DMS 273 (cell line): ENCODE measurements at regions not wholly inside any gene's neighbourhood (a gene's known extent, or its start where the extent isn't known, plus 50 kb on each side); places are given as distances from the start of the nearest gene placed in this dataset.
A peak's percentile ranks its signal among the peaks of the same experiment; 100 is the strongest.

Source experiments
- DNase-seq: peaks from one replicate; lab custom pipeline; 2025; ENCODE audit not compliant: unreplicated experiment; lab: John Stamatoyannopoulos, UW

- no peak for DNase-seq
Observed at GRCh38 chr2:220506466-220506865, 879.0 kb downstream of the SLC4A3 start.

GRCh38 chr2:220509096-220509757 lies 881.8 kb downstream of the SLC4A3 start:
- DNase-seq = peak; percentile 32

DNA sequence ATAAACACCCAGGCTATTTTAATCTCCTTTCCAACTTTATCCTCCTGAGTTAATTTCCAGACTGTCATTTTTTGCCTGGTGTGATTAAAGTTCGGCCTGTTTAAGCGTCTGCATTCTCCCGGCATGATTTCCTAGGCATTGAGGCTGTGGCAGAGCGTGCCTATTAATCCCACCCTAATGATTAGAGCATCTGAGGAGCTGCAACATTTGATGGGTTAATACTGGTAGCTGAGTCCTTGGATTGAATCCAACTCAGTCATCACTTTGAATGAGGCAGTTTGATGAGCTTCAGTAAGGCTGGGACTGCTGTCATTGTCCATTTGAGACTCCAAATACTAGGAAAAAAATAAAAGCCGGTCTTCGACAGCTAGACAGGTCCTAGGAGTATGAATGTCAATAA lies 882.5 kb downstream of the SLC4A3 start:
- peak; percentile 50 for DNase-seq

DNA sequence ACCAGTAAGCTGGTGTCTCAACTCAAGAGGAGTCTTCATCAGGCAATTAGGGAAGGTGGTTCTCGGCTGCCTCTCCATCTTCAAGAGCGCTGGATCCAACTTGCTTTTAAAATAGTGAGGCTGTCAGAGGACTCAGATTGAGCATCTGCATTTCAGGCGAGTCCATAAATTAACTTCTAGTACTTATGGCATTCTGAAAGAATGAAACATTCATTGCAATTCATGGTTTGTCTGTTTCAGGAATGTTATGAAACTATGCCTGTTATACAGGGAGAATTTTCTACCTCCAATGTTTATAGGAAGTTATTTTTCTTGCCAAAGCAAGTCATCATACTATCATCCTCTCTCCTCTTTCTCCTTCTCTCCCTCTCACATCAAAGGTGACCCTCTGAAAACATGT lies 883.2 kb downstream of the SLC4A3 start:
- DNase-seq = no peak

- no peak for DNase-seq
Observed at GRCh38 chr2:220512419-220512818, 885.0 kb downstream of the SLC4A3 start.

GRCh38 chr2:220513573-220514288 lies 886.3 kb downstream of the SLC4A3 start:
- no peak for DNase-seq

GRCh38 chr2:220521551-220521950 lies 894.1 kb downstream of the SLC4A3 start:
- peak; percentile 76 for DNase-seq

DNA sequence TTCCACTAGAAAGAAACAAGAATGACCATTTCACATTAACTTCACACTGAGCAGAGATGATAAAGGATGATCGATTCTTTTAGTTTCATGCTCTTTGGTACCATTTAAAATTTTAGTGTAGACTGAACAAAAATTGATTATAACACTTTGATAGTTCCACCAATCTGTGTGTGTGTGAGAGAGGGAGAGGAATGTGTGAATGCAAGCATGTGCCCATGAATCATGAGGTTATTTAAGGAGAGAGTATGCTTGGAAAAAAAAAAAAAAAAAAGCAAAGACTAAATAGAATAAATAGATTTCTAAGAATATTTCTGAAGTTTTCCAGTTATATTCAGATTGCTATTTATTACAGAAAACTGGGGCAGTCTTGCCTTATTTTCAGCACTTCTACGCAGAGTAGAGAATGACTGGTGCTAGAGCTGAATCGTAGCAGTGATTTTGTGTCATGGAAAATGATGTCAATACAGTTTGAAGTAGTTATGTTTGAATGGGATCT lies 900.8 kb downstream of the SLC4A3 start:
- DNase-seq = no peak

DNA sequence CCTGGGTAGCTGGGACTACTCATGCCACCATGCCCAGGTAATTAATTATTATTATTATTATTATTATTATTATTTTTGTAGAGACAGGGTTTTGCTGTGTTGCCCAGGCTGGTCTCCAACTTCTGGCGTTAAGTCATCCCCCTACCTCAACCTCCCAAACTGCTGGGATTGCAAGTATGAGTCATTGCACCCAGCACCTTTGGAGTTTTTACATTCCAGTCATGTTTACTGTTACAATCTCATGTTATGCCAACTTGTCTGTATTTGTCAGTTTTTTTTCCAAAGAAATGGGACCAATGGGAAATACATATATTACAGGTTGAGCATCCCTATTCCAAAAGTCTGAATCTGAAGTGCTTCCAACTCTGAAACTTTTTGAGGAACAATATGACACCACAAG lies 903.8 kb downstream of the SLC4A3 start:
- DNase-seq = no peak

DNA sequence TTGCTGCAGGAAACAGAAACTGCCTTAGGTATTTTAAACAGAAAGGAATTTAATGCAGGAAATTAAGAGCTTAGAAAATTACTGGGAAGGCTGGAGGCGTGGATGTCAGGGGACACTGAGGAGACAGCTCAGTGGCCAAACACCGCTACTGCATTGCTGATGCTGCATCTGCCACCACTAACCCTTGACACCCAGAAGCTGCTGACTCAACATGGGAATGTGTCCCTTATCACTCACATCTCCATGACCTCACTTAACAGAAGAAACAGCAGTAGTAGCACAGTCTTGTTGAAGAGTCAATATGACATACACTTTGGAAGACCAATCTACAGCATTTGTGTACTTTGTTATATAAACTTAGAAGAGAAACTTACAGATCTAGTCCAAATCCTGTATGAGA lies 906.1 kb downstream of the SLC4A3 start:
- DNase-seq = peak; percentile 52

- DNase-seq = no peak
Observed at GRCh38 chr2:220539481-220539880, 912.1 kb downstream of the SLC4A3 start.

- no peak for DNase-seq
Observed at GRCh38 chr2:220544049-220544448, 916.6 kb downstream of the SLC4A3 start.

DNA sequence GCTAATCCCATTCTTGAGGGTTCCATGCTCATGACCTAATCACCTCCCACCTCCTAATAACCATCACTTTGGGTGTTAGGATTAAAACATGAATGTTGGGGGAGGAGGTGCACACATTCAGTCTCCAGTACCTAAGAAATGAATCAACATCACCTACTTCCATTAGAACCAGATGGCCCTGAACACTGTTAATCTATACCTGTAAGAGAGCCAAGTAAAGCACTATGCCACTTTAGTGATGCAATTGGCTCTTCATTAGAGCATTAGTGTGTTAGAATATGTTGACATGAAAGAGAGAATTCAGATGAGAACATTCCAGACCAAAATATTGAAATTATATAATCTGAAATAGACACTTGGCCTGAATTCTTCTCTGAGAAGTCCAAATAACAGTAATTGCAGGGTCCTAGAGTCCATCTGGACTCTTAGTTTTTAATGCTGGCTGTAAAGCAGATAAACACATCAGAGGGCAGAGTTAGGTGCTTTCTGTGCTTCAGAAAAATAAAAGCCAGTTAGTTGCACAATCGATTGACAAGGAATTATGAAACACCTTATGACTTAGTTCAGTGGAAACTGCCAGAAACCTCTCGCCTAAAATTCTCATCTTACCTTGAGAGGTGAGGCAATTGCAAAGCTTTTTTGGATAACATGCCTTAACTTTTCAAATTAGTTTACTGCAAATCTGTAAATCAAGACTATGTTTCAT lies 923.7 kb downstream of the SLC4A3 start:
- DNase-seq = peak; percentile 64

GRCh38 chr2:220552790-220553535 lies 925.5 kb downstream of the SLC4A3 start:
- DNase-seq = no peak

- no peak for DNase-seq
Observed at GRCh38 chr2:220555961-220556630, 928.7 kb downstream of the SLC4A3 start.

DNA sequence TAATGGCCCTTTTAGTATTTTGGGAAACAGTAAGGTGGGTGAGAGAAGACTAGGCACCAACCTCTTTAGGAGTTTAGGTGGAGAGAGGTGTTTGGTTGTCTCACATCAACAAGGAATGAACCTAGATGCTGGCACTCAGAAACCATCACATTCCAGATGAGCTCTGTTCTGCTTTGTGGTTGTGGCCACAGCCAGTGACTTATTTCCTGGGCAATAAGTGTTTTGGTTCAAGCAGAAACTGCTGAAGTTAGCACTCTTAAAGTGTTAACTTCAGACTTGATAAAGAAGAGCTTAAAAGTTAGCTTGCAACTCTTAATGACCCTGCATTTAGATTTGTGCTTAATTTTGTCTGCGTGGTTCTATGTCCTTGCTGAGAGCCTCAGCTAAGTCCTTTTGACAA lies 929.2 kb downstream of the SLC4A3 start:
- DNase-seq = no peak

DNA sequence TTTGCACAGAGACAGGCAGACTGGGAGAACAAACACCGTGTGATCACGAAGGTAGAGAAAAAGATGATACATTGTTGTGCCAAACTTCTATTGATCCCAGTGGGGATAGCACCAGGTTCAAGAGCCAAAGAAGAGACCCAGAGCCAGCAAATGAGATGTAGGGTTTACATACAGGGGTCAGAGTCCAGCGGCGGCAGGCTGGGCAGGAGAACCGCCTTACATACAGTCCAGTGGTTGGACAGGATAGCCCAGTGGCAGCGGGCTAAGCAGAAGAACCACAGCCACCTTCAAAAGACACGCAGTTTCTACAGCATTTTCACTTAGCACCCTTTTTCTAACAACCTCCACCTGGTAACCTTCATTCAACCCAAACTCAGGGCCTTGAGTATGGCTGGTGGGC lies 932.8 kb downstream of the SLC4A3 start:
- no peak for DNase-seq

- DNase-seq = no peak
Observed at GRCh38 chr2:220562375-220563140, 935.1 kb downstream of the SLC4A3 start.

DNA sequence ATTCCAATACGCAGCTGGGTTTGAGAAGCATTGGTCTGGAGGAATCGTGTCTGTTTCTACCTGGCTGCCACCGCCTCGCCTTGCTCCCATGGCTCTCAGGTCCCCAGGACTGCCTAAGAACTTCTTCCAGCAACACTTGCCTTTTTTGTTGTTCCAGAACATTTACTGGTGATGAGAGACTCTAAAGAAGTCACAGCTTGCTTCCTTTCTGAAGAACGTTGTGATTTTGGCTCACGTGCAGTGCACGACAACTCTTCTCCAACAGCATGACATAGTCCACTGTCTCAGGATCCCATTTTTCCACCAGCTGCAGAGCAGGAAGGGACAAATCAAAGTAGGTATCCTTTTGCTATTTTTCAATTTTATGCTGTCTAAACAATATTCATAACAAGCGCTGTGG lies 940.9 kb downstream of the SLC4A3 start:
- no peak for DNase-seq
